Bronchial epithelial cell (primary cell): ENCODE measurements at regions not wholly inside any gene's neighbourhood (a gene's known extent, or its start where the extent isn't known, plus 50 kb on each side); places are given as distances from the start of the nearest gene placed in this dataset.

Experiments used
- DNase-seq: peaks from one replicate; pipeline ENCODE4 v3.0.0-alpha.2; 2010; ENCODE audit warnings: low read depth
- FAIRE-seq: peaks from 2 replicates; lab custom pipeline; 2011; peaks lifted over from hg19 to GRCh38; lab: Jason Lieb, UNC
- H3K27me3 ChIP-seq: 2 replicates; pipeline ENCODE4 v1.5.1; 2011; ENCODE audit warnings: low read length; ENCODE audit not compliant: control insufficient read depth, insufficient read depth
- H3K36me3 ChIP-seq: 2 replicates; pipeline ENCODE4 v1.5.1; 2011; ENCODE audit warnings: low read length; ENCODE audit not compliant: control insufficient read depth, insufficient read depth
- H3K4me3 ChIP-seq: 2 replicates; pipeline ENCODE4 v1.5.1; 2011; ENCODE audit warnings: mild to moderate bottlenecking, low read depth, low read length, control low read depth
- TF ChIP-seq, protein P1 (sequence below): IDR thresholded peaks from 2 replicates; pipeline ENCODE4 v1.5.1; 2011; ENCODE audit warnings: mild to moderate bottlenecking, moderate library complexity, low read length, control low read depth, inconsistent platforms; ENCODE audit not compliant: insufficient read depth, severe bottlenecking

DNA sequence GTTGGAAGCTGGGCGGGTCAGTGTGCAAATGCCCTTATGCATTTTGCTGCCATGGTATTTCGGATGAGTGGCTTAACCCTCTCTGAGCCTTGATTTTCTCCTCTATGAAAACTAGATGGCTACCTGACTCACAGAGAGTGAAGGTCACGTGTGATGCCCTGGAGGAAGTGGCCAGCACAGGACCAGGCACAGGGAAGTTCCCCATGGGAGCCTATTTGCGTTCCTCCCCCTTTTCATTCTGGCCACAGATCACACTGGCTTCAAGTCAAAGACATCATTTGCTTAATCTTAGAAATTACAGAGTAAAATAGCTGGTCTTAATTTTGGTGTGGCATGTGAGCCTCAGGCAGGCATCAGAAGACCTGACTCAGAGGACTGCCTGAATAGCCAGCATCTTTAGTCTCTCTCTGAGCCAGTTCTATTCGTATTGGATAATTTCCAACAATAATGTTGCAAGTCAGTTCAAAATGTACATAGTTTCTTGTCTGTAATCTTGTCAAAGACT, 57.6 kb upstream of the CD302 start:
- DNase-seq (peak; percentile 22), FAIRE-seq (no peak)
- H3K27me3 ChIP-seq: no peaks in the 10 kb centered on the region
- H3K4me3 ChIP-seq: no peak overlapping the region
- TF ChIP-seq, protein P1, sequence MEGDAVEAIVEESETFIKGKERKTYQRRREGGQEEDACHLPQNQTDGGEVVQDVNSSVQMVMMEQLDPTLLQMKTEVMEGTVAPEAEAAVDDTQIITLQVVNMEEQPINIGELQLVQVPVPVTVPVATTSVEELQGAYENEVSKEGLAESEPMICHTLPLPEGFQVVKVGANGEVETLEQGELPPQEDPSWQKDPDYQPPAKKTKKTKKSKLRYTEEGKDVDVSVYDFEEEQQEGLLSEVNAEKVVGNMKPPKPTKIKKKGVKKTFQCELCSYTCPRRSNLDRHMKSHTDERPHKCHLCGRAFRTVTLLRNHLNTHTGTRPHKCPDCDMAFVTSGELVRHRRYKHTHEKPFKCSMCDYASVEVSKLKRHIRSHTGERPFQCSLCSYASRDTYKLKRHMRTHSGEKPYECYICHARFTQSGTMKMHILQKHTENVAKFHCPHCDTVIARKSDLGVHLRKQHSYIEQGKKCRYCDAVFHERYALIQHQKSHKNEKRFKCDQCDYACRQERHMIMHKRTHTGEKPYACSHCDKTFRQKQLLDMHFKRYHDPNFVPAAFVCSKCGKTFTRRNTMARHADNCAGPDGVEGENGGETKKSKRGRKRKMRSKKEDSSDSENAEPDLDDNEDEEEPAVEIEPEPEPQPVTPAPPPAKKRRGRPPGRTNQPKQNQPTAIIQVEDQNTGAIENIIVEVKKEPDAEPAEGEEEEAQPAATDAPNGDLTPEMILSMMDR: no peak
- H3K36me3 ChIP-seq: no peaks in the 10 kb centered on the region

DNA sequence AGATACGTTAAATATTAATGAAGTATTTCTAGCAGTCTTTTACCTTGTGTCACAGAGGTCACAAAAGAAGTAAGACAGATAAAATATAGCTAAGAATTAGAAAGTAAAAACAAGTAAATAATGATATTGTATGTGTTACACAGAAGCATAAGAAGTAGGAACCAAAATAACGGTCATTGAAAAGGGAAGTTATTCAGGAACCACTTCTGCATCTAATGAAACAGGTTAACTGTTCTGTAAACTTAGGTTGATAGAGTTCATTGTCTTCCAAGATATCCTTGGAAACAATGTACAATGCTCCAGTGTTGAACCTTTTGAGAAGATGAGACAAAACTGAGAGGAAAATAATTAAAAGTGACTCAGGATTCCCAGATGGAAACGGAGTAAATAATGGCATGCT, 57.1 kb upstream of the CD302 start:
- Histone ChIP-seq H3K4me3 (no peak overlapping the region), H3K27me3 (no peaks in the 10 kb centered on the region), H3K36me3 (no peaks in the 10 kb centered on the region)
- DNase-seq (no peak), FAIRE-seq (no peak)
- TF ChIP-seq, protein P1: no peak

DNA sequence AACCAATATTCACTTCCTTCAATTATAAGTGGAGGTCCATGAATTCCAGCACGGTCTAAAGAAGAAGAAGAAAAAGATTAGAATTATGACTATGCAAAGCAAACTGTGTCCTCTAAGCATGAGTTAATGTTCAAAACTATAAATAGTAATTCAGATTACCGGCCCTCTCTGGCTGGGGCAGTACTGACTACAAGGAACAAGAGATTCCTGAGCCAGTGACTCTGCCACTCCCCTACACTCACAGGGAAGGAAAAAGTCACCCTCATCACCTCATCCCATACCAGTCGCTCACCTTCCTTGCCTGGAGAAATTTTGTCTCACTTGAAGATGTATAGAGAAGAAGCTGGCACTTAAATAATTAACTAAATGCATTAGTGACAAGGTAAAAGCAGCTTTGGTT, 56.5 kb upstream of the CD302 start:
- TF ChIP-seq, protein P1: no peak
- FAIRE-seq: no peak

DNA sequence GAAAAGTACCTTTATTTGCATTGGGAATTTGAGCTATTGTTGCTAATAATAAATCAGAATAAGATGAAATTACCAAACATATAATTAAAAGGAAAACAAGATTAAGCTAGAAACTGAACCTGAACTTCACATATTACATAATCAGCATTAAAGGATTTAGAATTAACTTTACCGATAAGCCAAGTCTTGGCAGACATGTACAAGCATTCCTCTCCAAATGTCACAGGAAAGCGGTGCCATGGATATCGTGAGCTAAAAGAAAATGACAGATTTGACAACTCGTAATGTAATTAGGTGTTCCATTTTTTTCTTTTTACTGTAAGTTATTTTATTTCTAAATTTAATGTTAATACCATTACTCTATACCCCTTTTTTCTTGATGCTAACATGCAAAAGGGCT, 55.1 kb upstream of the CD302 start:
- H3K27me3 ChIP-seq: no peaks in the 10 kb centered on the region
- no peak overlapping the region for H3K4me3 ChIP-seq
- TF ChIP-seq, protein P1: no peak
- H3K36me3 ChIP-seq: no peaks in the 10 kb centered on the region
- DNase-seq (no peak), FAIRE-seq (no peak)

More for the DNA sequence above, 56.5 kb upstream of the CD302 start:
- Histone ChIP-seq H3K4me3 (no peak overlapping the region), H3K27me3 (no peaks in the 10 kb centered on the region), H3K36me3 (no peaks in the 10 kb centered on the region)
- DNase-seq: no peak

DNA sequence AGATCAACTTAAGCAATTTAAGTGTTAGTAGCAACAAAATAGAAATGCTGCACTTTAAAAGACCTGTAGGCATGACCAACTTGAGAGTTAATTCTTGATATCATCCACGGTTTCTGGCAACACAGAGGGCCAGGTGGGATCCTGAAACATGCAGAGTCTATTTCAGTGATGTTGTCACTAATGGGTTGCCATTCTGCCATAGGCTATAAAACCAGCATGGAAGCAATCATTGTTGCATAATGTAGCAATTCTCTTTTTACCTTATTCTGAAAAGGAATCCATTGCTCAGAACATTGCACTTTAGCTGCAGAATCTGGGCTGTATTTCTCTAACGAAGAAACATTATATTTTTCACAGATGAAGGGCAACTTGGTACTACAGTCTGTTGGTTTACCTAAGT, 53.9 kb upstream of the CD302 start:
- Histone ChIP-seq H3K27me3 (no peaks in the 10 kb centered on the region), H3K36me3 (no peaks in the 10 kb centered on the region), H3K4me3 (no peak overlapping the region)
- no peak for FAIRE-seq
- DNase-seq: no peak
- TF ChIP-seq, protein P1: no peak

DNA sequence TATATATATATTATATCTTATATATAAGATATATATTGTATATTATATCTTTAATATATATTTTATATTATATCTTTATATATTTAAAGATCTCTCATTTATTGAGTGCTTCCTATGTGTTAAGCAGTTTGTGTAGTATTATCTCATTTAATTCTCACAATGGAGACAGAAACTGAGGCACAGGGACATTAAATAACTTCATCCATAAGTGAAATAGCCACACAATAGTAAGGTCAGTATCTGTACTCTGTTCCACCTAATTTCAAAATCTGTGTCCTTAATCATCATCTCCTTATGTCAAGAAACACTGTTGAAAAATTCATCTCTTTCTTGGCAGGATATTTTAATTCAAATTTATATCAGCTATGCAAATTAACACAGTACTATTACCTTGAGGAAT, 52.8 kb upstream of the CD302 start:
- H3K36me3 ChIP-seq: no peaks in the 10 kb centered on the region
- no peak overlapping the region for H3K4me3 ChIP-seq
- no peaks in the 10 kb centered on the region for H3K27me3 ChIP-seq
- TF ChIP-seq, protein P1: no peak
- FAIRE-seq: no peak
- no peak for DNase-seq
